ENCODE measurements at regions not wholly inside any gene's neighbourhood (a gene's known extent, or its start where the extent isn't known, plus 50 kb on each side); places are given as distances from the start of the nearest gene placed in this dataset.

GRCh38 chr7:91564101-91564500, 299.9 kb downstream of the FZD1 start:
- H3K27me3 ChIP-seq (ENCODE audit: control insufficient read depth, insufficient read depth, low read length), result 0 out of 2 replicates have a peak, but pooled peaks cover 4% of the 10 kb centered on the region
- ChIA-PET CTCF (no interaction called here), POLR2A (no interaction called here)
- H3K36me3 ChIP-seq (ENCODE audit: control insufficient read depth, insufficient read depth, low read length), result no peaks in the 10 kb centered on the region
- no peak overlapping the region for H3K4me3 ChIP-seq (ENCODE audit: low read depth, low read length)
- no peak for DNase-seq (ENCODE audit: low read depth)
- no peak for TF ChIP-seq CTCF (IDR thresholded peaks at IDR 0.05; ENCODE audit: insufficient read depth, low read depth, low read length)

- Histone ChIP-seq H3K4me3 (ENCODE audit: low read depth, low read length) (no peak overlapping the region), H3K36me3 (ENCODE audit: control insufficient read depth, insufficient read depth, low read length) (no peaks in the 10 kb centered on the region), H3K27me3 (ENCODE audit: control insufficient read depth, insufficient read depth, low read length) (0 out of 2 replicates have a peak, but pooled peaks cover 4% of the 10 kb centered on the region)
- ChIA-PET POLR2A (no interaction called here), CTCF (no interaction called here)
- TF ChIP-seq CTCF (IDR thresholded peaks at IDR 0.05; ENCODE audit: insufficient read depth, low read depth, low read length), result no peak
- DNase-seq (ENCODE audit: low read depth), result no peak
These were observed 300.3 kb downstream of the FZD1 start for GRCh38 chr7:91564541-91564940.

- no peak for TF ChIP-seq CTCF (IDR thresholded peaks at IDR 0.05; ENCODE audit: insufficient read depth, low read depth, low read length)
- CTCF ChIA-PET, result interaction anchor here (1.3 kb wide), 1 partner anchor 38 kb away, joined by 4 read pairs; no protein-coding TSS in a partner anchor
- no peak for DNase-seq (ENCODE audit: low read depth)
- 0 out of 2 replicates have a peak, but pooled peaks cover 4% of the 10 kb centered on the region for H3K27me3 ChIP-seq (ENCODE audit: control insufficient read depth, insufficient read depth, low read length)
- H3K4me3 ChIP-seq (ENCODE audit: low read depth, low read length), result no peak overlapping the region
- H3K36me3 ChIP-seq (ENCODE audit: control insufficient read depth, insufficient read depth, low read length), result no peaks in the 10 kb centered on the region
- POLR2A ChIA-PET, result no interaction called here
These were observed 301.5 kb downstream of the FZD1 start for GRCh38 chr7:91565499-91566401.

- Histone ChIP-seq H3K4me3 (ENCODE audit: low read depth, low read length) (no peak overlapping the region), H3K27me3 (ENCODE audit: control insufficient read depth, insufficient read depth, low read length) (0 out of 2 replicates have a peak, but pooled peaks cover 4% of the 10 kb centered on the region), H3K36me3 (ENCODE audit: control insufficient read depth, insufficient read depth, low read length) (no peaks in the 10 kb centered on the region)
- POLR2A ChIA-PET, result no interaction called here
- DNase-seq (ENCODE audit: low read depth), result no peak
- CTCF ChIA-PET, result interaction anchor here (1.3 kb wide), 1 partner anchor 37 kb away, joined by 4 read pairs; no protein-coding TSS in a partner anchor
- TF ChIP-seq CTCF (IDR thresholded peaks at IDR 0.05; ENCODE audit: insufficient read depth, low read depth, low read length), result no peak
These were observed 302.1 kb downstream of the FZD1 start for GRCh38 chr7:91566402-91566732.

GRCh38 chr7:91567081-91568012, 303.1 kb downstream of the FZD1 start:
- TF ChIP-seq CTCF (IDR thresholded peaks at IDR 0.05; ENCODE audit: insufficient read depth, low read depth, low read length), result no peak
- CTCF ChIA-PET, result no interaction called here
- 0 out of 2 replicates have a peak, but pooled peaks cover 4% of the 10 kb centered on the region for H3K27me3 ChIP-seq (ENCODE audit: control insufficient read depth, insufficient read depth, low read length)
- POLR2A ChIA-PET, result no interaction called here
- no peak overlapping the region for H3K4me3 ChIP-seq (ENCODE audit: low read depth, low read length)
- H3K36me3 ChIP-seq (ENCODE audit: control insufficient read depth, insufficient read depth, low read length), result no peaks in the 10 kb centered on the region
- no peak for DNase-seq (ENCODE audit: low read depth)
